ENCODE measurements at regions not wholly inside any gene's neighbourhood (a gene's known extent, or its start where the extent isn't known, plus 50 kb on each side); places are given as distances from the start of the nearest gene placed in this dataset.

DNA sequence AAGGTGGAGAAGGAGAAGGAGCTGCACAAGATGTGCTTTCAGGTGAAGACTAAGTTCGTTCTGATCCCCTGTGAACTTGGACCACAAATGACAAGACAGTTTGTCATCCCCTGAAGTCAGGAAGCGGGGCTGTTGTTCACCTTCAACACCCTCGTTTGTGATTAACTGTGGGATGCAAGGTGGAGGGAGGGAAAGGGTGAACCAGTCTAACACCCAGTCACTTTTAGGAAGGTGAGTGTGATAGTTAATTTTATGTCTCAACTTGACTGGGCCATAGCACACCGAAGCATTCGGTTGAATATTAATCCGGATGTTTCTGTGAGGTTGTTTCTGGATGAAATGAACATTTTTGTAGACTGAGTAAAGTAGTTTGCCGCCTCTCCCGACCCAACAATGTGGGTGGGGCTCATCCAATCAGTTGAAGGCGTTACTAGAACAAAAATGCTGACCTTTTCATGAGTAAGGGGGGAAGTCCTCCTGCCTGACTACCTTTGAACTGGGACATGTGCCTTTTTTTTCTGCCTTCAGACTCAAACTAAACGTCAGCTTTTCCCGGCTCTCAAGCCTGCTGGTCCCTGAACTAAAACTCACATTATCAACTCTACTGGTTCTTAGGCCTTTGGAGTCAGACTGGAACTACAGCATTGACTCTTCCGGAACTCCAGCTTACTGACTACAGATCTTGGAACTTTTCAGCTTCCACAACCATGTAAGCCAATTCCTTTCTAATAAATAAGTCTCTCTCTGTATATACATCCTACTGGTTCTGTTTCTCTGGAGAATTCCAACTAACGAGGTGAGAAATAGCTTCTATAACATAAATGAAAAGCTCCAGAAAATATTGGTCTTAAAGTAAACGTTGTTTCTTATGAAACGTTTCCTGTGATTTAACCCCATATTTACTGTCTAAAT, 264.0 kb upstream of the SLITRK3 start:
- TF ChIP-seq EZH2phosphoT487 (IDR thresholded peaks at IDR 0.05; ENCODE audit: borderline replicate concordance, low read length): no peak
- TF ChIP-seq, protein P1, sequence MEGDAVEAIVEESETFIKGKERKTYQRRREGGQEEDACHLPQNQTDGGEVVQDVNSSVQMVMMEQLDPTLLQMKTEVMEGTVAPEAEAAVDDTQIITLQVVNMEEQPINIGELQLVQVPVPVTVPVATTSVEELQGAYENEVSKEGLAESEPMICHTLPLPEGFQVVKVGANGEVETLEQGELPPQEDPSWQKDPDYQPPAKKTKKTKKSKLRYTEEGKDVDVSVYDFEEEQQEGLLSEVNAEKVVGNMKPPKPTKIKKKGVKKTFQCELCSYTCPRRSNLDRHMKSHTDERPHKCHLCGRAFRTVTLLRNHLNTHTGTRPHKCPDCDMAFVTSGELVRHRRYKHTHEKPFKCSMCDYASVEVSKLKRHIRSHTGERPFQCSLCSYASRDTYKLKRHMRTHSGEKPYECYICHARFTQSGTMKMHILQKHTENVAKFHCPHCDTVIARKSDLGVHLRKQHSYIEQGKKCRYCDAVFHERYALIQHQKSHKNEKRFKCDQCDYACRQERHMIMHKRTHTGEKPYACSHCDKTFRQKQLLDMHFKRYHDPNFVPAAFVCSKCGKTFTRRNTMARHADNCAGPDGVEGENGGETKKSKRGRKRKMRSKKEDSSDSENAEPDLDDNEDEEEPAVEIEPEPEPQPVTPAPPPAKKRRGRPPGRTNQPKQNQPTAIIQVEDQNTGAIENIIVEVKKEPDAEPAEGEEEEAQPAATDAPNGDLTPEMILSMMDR (conservative IDR thresholded peaks at IDR 0.05; ENCODE audit: low read depth, low read length): no peak

Data from PC-3 (cell line).